Stimulated activated effector memory CD8-positive, alpha-beta T cell treated with anti-CD3 and anti-CD28 coated beads, Interleukin-12 subunit alpha, Interleukin-12 subunit beta, amount 100 ng/mL, for 72 hours (primary cell): ENCODE measurements at regions not wholly inside any gene's neighbourhood (a gene's known extent, or its start where the extent isn't known, plus 50 kb on each side); places are given as distances from the start of the nearest gene placed in this dataset.

ENCODE experiments used
- ATAC-seq: fragments of 150-1000 bp; cut with Tn5 transposase; 2 replicates; pipeline ENCODE4 v1.10.0; 2021
- DNase-seq, 2 donors: peaks; one replicate each; pipeline ENCODE4 v3.0.0; 2021 to 2022; ENCODE audit warnings: low spot score in 2 of 2
- H3K27ac Mint-ChIP-seq: one replicate; pipeline ENCODE4 v1.8.0; 2022; ENCODE audit warnings: mild to moderate bottlenecking, mixed read lengths
- H3K36me3 Mint-ChIP-seq: one replicate; pipeline ENCODE4 v1.8.0; 2022; ENCODE audit warnings: mild to moderate bottlenecking, mixed read lengths
- H3K4me1 Mint-ChIP-seq: one replicate; pipeline ENCODE4 v1.8.0; 2022; ENCODE audit warnings: mixed read lengths
- H3K4me3 Mint-ChIP-seq: one replicate; pipeline ENCODE4 v1.8.0; 2022; ENCODE audit warnings: mild to moderate bottlenecking, mixed read lengths
- H3K9me3 Mint-ChIP-seq: one replicate; pipeline ENCODE4 v1.8.0; 2022; ENCODE audit warnings: mixed read lengths

DNA sequence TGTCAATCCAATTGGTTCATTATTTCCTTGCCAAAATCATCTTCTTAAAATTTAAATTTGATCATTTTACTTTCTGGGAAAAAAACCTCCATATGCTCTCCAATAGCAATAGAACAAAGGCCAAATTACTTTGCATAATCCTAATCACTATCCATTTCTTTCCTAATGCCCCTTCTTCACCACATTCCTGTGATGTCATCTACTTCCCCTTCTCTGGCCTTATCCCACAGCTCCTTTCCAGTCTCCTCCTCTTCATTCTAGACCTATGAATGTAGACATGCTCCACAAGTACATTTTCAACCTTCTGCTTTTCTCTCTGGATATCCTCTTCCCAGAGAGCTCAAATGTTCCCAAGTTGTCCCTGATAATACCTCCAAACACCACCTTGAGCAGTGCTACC, 216.6 kb downstream of the MRPL39 start:
- ATAC-seq (no peak), DNase-seq (no peak)
- H3K36me3 Mint-ChIP-seq, result peaks cover 4% of the 10 kb centered on the region
- no peaks in the 10 kb centered on the region for H3K9me3 Mint-ChIP-seq
- H3K27ac Mint-ChIP-seq, result no peak overlapping the region
- no peak overlapping the region for H3K4me3 Mint-ChIP-seq
- no peaks in the 10 kb centered on the region for H3K4me1 Mint-ChIP-seq

- Mint-ChIP-seq H3K4me3 (no peak overlapping the region), H3K4me1 (no peaks in the 10 kb centered on the region), H3K36me3 (no peaks in the 10 kb centered on the region), H3K9me3 (no peaks in the 10 kb centered on the region), H3K27ac (no peak overlapping the region)
- DNase-seq (no peak), ATAC-seq (no peak)
Measured at GRCh38 chr21:25387665-25388064, 219.6 kb downstream of the MRPL39 start.

- Mint-ChIP-seq H3K36me3 (no peaks in the 10 kb centered on the region), H3K4me1 (no peaks in the 10 kb centered on the region), H3K4me3 (no peak overlapping the region), H3K9me3 (no peaks in the 10 kb centered on the region), H3K27ac (no peak overlapping the region)
- no peak for ATAC-seq
- no peak for DNase-seq
Measured at GRCh38 chr21:25385911-25386474, 221.3 kb downstream of the MRPL39 start.

GRCh38 chr21:25385341-25385740, 221.9 kb downstream of the MRPL39 start:
- DNase-seq (no peak), ATAC-seq (no peak)
- no peak overlapping the region for H3K4me3 Mint-ChIP-seq
- H3K4me1 Mint-ChIP-seq, result no peaks in the 10 kb centered on the region
- no peak overlapping the region for H3K27ac Mint-ChIP-seq
- no peaks in the 10 kb centered on the region for H3K9me3 Mint-ChIP-seq
- H3K36me3 Mint-ChIP-seq, result no peaks in the 10 kb centered on the region

GRCh38 chr21:25384782-25385181, 222.5 kb downstream of the MRPL39 start:
- Mint-ChIP-seq H3K27ac (no peak overlapping the region), H3K9me3 (no peaks in the 10 kb centered on the region), H3K4me3 (no peak overlapping the region), H3K36me3 (no peaks in the 10 kb centered on the region), H3K4me1 (no peaks in the 10 kb centered on the region)
- no peak for DNase-seq
- no peak for ATAC-seq

- ATAC-seq (no peak), DNase-seq (no peak)
- Mint-ChIP-seq H3K27ac (no peak overlapping the region), H3K4me3 (no peak overlapping the region), H3K36me3 (no peaks in the 10 kb centered on the region), H3K9me3 (no peaks in the 10 kb centered on the region), H3K4me1 (no peaks in the 10 kb centered on the region)
Measured at GRCh38 chr21:25383545-25383944, 223.7 kb downstream of the MRPL39 start.

DNA sequence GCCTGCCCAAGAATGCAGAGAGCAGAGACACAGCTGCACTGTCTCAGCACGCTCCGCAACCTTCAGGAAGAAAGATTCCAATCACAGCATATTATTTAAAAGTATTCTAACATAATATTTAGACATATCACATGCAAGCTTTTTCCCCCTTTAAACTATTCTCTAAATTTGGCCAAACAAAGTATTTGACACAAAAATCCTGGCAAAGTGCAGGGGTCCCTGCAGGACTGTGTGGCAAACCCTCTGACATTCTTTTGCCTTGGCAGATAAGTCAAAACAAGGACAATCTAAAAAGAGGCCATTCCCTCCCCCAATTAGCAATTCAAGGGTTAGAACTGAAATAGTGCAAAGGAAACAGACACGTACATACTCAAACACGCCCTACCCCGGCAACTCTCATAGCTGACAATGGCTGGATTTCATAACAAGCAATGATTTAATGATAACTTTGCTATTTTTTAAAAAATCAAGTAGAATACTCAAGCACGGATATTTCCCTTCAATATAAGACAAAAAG, 225.3 kb downstream of the MRPL39 start:
- no peaks in the 10 kb centered on the region for H3K9me3 Mint-ChIP-seq
- H3K27ac Mint-ChIP-seq, result no peak overlapping the region
- H3K4me1 Mint-ChIP-seq, result no peaks in the 10 kb centered on the region
- no peak for ATAC-seq
- no peak overlapping the region for H3K4me3 Mint-ChIP-seq
- no peaks in the 10 kb centered on the region for H3K36me3 Mint-ChIP-seq
- DNase-seq, result no peak

DNA sequence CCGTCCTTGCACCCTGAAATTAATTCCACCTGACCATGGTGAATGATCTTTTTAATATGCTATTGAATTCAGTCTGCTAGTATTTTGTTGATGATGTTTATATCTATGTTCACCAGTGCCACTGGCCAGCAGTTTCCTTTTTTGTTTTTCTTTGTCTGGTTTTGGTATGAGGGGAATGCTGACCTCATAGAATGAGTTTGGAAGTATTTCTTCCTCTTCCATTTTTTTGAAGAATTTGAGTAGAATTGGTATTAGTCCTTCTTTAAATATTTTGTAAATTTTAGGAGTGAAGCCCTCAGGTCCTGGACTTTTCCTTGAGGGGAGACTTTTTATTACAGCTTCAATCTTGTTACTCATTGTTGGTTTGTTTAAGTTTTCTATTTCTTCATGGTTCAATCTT, 231.6 kb downstream of the MRPL39 start:
- DNase-seq, result no peak
- H3K36me3 Mint-ChIP-seq, result no peaks in the 10 kb centered on the region
- ATAC-seq, result no peak
- no peak overlapping the region for H3K4me3 Mint-ChIP-seq
- H3K9me3 Mint-ChIP-seq, result no peaks in the 10 kb centered on the region
- H3K4me1 Mint-ChIP-seq, result no peaks in the 10 kb centered on the region
- no peak overlapping the region for H3K27ac Mint-ChIP-seq

DNA sequence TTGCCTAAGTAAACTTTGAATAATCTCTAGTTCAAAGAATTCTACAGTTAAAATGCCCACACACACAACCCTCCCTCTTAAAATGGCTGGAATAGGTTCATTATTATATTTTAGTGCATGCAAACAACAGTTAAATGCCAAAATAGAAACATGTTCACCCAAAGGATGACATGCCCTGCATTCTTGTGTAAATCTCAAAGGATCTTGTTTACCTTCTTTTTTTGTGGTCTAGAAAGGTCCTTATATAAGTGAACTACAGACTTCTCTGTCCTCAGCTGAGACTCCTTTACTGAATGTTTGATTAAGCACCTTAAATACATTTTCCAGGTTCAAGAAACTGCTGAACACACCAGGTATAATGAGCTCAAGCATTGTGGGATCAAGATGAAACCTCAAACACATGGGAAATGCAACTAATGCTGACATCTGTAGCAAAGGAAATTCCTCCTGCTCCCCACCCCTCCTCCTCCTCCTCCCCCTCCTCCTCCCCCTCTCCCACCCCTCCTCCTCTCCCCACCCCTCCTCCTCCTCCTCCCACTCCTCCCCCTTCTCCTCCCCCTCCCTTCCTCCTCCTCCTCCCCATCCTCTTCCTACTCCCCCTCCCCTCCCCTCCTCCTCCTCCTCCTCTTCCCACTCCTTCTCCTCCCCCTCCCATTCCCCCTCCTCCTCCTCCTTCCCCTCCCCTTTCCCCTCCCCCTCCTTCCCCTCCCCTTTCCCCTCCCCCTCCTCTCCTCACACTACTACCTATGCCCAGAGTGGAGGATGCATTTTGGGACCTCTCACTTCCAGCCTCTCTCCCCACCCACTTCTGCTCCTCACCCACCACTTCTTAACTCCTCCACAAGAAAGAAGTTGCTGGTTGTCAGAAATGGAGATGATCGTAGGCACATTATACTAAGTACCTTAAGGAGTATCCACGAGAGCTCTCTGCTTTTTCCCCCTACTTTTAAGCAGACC, 233.9 kb downstream of the MRPL39 start:
- Mint-ChIP-seq H3K4me1 (no peaks in the 10 kb centered on the region), H3K4me3 (no peak overlapping the region), H3K27ac (no peak overlapping the region), H3K36me3 (no peaks in the 10 kb centered on the region), H3K9me3 (no peaks in the 10 kb centered on the region)
- DNase-seq (no peak), ATAC-seq (no peak)

DNA sequence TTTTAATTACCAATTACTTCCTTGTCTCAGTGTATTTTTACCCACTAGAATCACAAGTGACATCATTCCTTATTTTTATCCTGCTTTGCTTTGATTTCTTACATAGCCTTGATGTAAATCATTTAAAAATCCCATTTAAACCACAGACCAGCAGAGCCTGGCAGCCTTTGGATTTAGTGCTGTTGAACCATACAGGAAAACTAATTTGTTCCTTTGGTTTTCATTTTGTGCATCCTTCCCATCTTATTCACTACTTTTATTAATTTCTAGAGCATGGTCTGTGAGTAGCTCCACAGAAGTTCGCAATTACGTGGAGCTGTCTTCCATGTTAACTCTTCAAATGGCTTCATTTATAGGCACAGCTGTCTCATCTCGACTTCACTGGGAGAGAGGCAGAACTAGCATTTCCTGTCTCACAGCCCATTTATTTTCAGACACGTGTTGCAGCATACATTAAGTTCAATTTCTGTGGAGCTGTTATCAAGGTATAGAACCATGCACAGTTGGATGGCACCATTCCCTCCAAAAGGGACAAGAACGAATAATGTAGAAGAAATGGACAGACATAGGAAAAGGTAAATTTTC, 235.3 kb downstream of the MRPL39 start:
- no peak overlapping the region for H3K27ac Mint-ChIP-seq
- no peaks in the 10 kb centered on the region for H3K36me3 Mint-ChIP-seq
- DNase-seq, result no peak
- H3K4me1 Mint-ChIP-seq, result no peaks in the 10 kb centered on the region
- ATAC-seq, result no peak
- H3K4me3 Mint-ChIP-seq, result no peak overlapping the region
- no peaks in the 10 kb centered on the region for H3K9me3 Mint-ChIP-seq

GRCh38 chr21:25370311-25370744, 237.0 kb downstream of the MRPL39 start:
- no peak overlapping the region for H3K4me3 Mint-ChIP-seq
- H3K27ac Mint-ChIP-seq, result no peak overlapping the region
- H3K36me3 Mint-ChIP-seq, result no peaks in the 10 kb centered on the region
- H3K4me1 Mint-ChIP-seq, result no peaks in the 10 kb centered on the region
- DNase-seq, result no peak
- peak; percentile 88 for ATAC-seq
- H3K9me3 Mint-ChIP-seq, result no peaks in the 10 kb centered on the region

GRCh38 chr21:25369524-25370300, 237.6 kb downstream of the MRPL39 start:
- ATAC-seq, result no peak
- H3K36me3 Mint-ChIP-seq, result no peaks in the 10 kb centered on the region
- H3K9me3 Mint-ChIP-seq, result no peaks in the 10 kb centered on the region
- no peaks in the 10 kb centered on the region for H3K4me1 Mint-ChIP-seq
- no peak overlapping the region for H3K27ac Mint-ChIP-seq
- no peak for DNase-seq
- H3K4me3 Mint-ChIP-seq, result no peak overlapping the region

DNA sequence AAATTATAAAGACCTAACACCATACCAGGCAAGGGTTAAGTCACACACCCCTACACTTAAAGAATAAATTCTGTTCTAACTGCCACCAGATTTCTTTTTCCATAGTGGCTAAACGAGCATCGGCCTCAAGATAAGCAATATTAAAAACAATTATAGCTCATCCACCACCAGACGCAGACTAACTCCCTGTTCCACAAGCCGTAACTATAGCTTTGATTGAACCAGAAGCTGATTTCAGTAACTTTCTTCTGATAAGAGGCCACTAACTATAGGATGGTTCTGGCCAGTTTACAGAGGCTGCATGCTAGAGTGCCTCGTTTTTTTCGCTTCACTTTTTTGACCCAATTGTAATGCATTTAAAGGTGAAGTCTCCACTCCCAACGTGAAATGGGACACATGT, 238.8 kb downstream of the MRPL39 start:
- H3K27ac Mint-ChIP-seq, result no peak overlapping the region
- H3K4me1 Mint-ChIP-seq, result no peaks in the 10 kb centered on the region
- DNase-seq (no peak), ATAC-seq (no peak)
- H3K9me3 Mint-ChIP-seq, result no peaks in the 10 kb centered on the region
- no peaks in the 10 kb centered on the region for H3K36me3 Mint-ChIP-seq
- no peak overlapping the region for H3K4me3 Mint-ChIP-seq

- ATAC-seq, result no peak
- H3K4me3 Mint-ChIP-seq, result no peak overlapping the region
- no peaks in the 10 kb centered on the region for H3K9me3 Mint-ChIP-seq
- no peak for DNase-seq
- no peak overlapping the region for H3K27ac Mint-ChIP-seq
- H3K36me3 Mint-ChIP-seq, result no peaks in the 10 kb centered on the region
- no peaks in the 10 kb centered on the region for H3K4me1 Mint-ChIP-seq
Measured at GRCh38 chr21:25366116-25366515, 241.2 kb downstream of the MRPL39 start.
